ENCODE measurements at regions not wholly inside any gene's neighbourhood (a gene's known extent, or its start where the extent isn't known, plus 50 kb on each side); places are given as distances from the start of the nearest gene placed in this dataset.
"Not testable (repeated sequence)": the region's sequence is repeated elsewhere in the genome, so short reads cannot be mapped to it uniquely, and the experiment has no call there.

DNA sequence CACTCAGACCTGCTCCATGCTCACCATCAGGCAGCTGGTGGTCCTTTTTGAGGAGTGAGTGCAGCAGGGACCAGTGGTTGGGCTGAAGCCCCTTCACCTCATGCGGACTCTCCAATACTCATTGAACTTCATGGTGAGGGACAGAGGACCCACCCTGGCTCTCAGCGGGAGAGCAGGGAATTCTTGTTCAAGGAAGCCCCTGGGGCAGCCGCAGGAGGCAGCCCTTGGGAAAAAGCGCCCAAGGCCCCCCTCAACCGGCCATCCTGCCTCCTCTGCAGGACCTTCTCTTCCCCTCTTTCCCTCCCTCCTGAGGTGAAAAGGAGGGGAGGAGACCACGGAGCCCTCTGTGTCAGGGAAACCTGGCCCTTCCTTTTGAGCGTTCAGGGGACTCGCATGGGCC lies 4510.9 kb upstream of the OR11H1 start:
- POLR2A ChIA-PET; H3K27me3 ChIP-seq (ENCODE audit: control insufficient read depth, insufficient read depth, low read length); H3K4me3 ChIP-seq (ENCODE audit: low read depth, low read length); DNase-seq (ENCODE audit: low read depth); H3K36me3 ChIP-seq (ENCODE audit: control insufficient read depth, insufficient read depth, low read length); CTCF ChIA-PET: not testable (repeated sequence)

DNA sequence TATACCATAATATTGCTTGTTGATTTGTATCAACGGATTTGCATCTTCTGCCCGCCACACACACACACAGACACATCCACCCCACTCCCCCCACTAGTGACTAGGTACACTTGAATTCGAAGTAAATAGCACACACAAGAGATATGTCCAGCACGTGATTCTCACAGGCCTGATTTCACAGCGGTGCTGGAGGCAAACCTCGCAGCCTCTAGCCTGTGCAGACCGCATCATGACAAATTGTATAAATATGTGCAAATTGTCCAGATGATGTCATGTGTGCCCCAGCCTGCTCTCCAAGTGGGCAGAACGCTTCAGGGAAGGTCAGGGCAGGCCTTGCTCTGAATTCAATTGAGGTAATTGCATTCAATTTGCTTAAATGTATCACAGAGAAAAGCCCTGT lies 4507.5 kb upstream of the OR11H1 start:
- CTCF ChIA-PET; DNase-seq (ENCODE audit: low read depth); H3K36me3 ChIP-seq (ENCODE audit: control insufficient read depth, insufficient read depth, low read length); H3K27me3 ChIP-seq (ENCODE audit: control insufficient read depth, insufficient read depth, low read length); POLR2A ChIA-PET; H3K4me3 ChIP-seq (ENCODE audit: low read depth, low read length): not testable (repeated sequence)

DNA sequence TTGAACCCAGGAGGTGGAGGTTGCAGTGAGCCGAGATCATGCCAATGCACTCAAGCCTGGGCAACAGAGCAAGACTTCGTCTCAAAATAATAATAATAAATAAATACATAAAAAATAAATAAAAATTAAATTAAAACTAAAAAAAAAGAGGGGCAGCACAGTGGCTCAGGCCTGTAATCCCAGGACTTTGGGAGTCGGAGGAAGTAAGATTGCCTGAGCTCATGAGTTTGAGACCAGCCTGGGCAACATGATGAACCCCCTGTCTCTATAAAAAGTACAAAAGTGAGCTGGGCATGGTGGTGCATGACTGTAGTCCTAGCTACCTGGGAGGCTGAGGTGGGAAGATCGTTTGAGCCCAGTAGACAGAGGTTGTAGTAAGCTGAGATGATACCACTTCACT lies 4501.5 kb upstream of the OR11H1 start:
- CTCF ChIA-PET; H3K27me3 ChIP-seq (ENCODE audit: control insufficient read depth, insufficient read depth, low read length); H3K4me3 ChIP-seq (ENCODE audit: low read depth, low read length); H3K36me3 ChIP-seq (ENCODE audit: control insufficient read depth, insufficient read depth, low read length); POLR2A ChIA-PET; DNase-seq (ENCODE audit: low read depth): not testable (repeated sequence)

DNA sequence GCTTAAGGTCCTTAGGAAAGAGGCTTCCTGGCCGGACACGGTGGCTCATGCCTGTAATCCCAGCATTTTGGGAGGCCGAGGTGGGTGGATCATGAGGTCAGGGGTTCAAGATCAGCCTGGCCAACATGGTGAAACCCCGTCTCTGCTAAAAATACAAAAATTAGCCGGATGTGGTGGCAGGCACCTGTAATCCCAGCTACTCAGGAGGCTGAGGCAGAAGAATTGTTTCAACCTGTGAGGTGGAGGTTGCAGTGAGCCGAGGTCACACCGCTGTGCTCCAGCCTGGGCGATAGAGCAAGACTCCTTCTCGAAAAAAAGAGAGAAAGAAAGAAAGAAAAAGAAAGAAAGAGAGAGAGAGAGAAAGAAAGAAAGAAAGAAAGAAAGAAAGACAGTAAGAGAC lies 4500.9 kb upstream of the OR11H1 start:
- POLR2A ChIA-PET; H3K27me3 ChIP-seq (ENCODE audit: control insufficient read depth, insufficient read depth, low read length); H3K4me3 ChIP-seq (ENCODE audit: low read depth, low read length); CTCF ChIA-PET; DNase-seq (ENCODE audit: low read depth); H3K36me3 ChIP-seq (ENCODE audit: control insufficient read depth, insufficient read depth, low read length): not testable (repeated sequence)

DNA sequence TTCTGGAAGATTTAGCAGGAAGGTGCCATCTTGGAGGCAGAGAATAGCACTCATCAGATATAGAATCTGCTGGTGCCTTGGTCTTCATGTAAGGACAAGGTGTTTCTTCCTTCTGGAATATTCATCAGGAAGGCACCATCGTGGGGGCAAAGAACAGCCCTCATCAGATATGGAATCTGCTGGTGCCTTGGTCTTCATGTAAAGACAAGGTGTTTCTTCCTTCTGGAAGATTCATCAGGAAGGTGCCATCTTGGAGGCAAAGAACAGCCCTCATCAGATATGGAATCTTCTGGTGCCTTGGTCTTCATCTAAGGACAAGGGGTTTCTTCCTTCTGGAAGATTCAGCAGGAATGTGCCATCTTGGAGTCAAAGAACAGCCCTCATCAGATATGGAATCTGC lies 4500.5 kb upstream of the OR11H1 start:
- POLR2A ChIA-PET; H3K27me3 ChIP-seq (ENCODE audit: control insufficient read depth, insufficient read depth, low read length); DNase-seq (ENCODE audit: low read depth); H3K36me3 ChIP-seq (ENCODE audit: control insufficient read depth, insufficient read depth, low read length); CTCF ChIA-PET; H3K4me3 ChIP-seq (ENCODE audit: low read depth, low read length): not testable (repeated sequence)

DNA sequence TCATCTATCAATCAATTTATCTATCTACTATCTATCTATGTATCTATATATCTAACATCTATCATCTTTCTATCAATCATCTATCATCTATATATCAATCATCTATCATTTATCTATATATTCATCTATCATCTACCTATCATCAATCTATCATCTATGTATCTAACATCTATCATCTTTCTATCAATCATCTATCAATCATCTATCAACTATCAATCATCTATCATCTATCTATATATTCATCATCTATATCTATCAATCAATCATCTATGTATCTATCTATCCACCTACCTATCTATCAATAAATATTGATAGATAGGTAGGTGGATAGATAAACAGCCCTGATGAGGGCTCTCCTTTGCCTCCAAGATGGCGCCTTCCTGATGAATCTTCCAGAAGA lies 4499.8 kb upstream of the OR11H1 start:
- H3K27me3 ChIP-seq (ENCODE audit: control insufficient read depth, insufficient read depth, low read length); H3K4me3 ChIP-seq (ENCODE audit: low read depth, low read length); H3K36me3 ChIP-seq (ENCODE audit: control insufficient read depth, insufficient read depth, low read length); POLR2A ChIA-PET; CTCF ChIA-PET; DNase-seq (ENCODE audit: low read depth): not testable (repeated sequence)

DNA sequence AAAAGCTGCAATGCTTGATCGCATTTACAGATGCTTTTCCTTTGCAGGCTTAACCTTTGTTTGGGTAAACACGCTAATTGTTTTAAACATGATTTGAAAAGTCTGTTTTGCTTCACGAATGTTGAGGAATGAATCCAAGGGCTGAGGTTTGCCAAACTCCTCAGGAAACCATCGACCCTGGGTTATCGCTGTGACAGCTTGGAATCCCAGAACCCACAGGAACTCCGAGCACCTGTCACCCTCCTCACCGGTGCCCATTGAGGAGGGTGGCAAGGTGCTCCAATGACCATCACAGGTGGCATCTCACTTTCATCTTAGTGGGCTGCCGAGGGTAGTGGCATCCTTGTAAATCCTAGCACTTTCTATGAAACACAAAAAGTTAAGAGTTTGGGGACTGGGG lies 4498.5 kb upstream of the OR11H1 start:
- H3K36me3 ChIP-seq (ENCODE audit: control insufficient read depth, insufficient read depth, low read length); CTCF ChIA-PET; H3K4me3 ChIP-seq (ENCODE audit: low read depth, low read length); POLR2A ChIA-PET; DNase-seq (ENCODE audit: low read depth); H3K27me3 ChIP-seq (ENCODE audit: control insufficient read depth, insufficient read depth, low read length): not testable (repeated sequence)

DNA sequence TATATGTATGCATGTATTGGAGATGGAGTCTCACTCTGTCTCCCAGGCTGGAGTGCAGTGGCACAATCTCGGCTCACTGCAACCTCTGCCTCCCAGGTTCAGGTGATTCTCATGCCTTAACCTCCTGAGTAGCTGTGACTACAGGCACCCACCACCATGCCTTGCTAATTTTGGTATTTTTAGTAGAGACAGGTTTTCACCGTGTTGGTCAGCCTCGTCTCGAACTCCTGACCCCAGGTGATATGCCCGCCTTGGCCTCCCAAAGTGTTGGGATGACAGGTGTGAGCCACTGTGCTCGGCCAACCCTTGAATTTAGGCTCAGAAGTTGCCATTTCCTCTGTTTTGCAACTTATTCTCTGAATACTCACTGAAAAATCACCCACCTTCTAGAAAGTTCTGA lies 4498.0 kb upstream of the OR11H1 start:
- H3K27me3 ChIP-seq (ENCODE audit: control insufficient read depth, insufficient read depth, low read length); POLR2A ChIA-PET; H3K4me3 ChIP-seq (ENCODE audit: low read depth, low read length); CTCF ChIA-PET; H3K36me3 ChIP-seq (ENCODE audit: control insufficient read depth, insufficient read depth, low read length); DNase-seq (ENCODE audit: low read depth): not testable (repeated sequence)

DNA sequence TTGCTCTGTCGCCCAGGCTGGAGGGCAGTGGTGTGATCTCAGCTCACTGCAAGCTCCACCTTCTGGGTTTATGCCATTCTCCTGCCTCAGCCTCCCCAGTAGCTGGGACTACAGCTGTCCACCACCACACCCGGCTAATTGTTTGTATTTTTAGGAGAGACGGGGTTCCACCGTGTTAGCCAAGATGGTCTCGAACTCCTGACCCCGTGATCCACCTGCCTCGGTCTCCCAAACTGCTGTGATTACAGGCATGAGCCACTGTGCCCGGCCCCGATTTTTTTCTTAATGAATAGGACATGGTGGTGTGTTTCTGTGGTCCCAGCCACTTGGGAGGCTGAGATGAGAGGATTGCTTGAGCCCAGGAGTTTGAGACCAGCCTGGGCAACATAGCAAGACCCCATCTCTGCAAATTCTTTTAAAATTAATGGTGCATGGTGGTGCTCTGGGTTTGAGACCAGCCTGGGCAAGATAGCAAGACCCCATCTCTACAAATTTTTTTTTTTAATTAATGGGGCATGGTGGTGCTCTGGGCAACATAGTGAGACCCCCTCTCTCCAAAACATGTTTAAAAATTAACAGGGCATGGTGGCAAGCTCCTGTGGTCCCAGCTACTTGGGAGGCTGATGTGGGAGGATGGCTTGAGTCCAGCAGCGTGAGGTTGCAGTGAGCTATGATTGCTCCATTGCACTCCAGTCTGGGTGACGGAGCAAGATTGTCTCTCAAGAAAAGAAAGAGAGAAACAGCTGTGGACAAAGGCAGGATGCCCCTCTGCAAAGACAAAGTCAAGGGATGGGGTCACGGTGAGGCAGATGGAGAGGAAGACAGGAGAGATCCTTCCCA lies 4497.2 kb upstream of the OR11H1 start:
- DNase-seq (ENCODE audit: low read depth); H3K4me3 ChIP-seq (ENCODE audit: low read depth, low read length); CTCF ChIA-PET; POLR2A ChIA-PET; H3K27me3 ChIP-seq (ENCODE audit: control insufficient read depth, insufficient read depth, low read length); H3K36me3 ChIP-seq (ENCODE audit: control insufficient read depth, insufficient read depth, low read length): not testable (repeated sequence)

DNA sequence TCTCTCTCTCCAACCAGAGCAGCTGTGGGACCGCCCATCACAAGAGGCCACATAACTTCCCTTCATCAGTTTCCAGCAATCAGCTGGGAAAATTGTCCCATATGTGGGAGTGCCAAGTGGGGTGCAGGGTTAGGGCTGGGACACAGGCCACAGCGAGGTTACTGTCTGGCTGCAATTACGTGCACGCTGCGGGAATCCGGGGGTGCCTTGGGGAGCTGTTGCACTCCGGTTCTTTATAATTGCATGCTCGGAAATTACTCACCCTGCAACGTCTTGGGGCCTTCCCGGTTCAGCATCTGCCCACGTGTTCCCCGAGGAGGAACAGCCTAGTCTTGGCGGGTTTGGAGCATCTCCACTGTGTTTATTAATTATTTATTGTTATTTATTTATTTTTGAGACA lies 4495.9 kb upstream of the OR11H1 start:
- CTCF ChIA-PET; H3K27me3 ChIP-seq (ENCODE audit: control insufficient read depth, insufficient read depth, low read length); H3K4me3 ChIP-seq (ENCODE audit: low read depth, low read length); POLR2A ChIA-PET; DNase-seq (ENCODE audit: low read depth); H3K36me3 ChIP-seq (ENCODE audit: control insufficient read depth, insufficient read depth, low read length): not testable (repeated sequence)

DNA sequence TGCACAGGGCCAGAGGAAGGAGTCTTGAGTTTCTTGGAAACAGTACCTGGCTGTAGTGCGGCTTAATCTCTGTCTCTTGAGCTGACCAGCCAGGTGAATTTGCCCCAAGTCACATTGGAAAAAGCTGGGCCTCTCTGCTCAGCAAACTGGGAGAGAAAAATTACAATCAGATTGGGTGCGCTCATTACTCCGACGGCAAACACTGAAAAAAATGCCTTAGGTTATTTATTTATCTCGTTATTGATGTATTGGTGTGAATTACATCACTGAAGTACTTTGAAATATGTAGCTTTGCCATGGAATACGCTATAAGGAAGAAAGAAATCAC lies 4493.4 kb upstream of the OR11H1 start:
- H3K27me3 ChIP-seq (ENCODE audit: control insufficient read depth, insufficient read depth, low read length); POLR2A ChIA-PET; CTCF ChIA-PET; H3K36me3 ChIP-seq (ENCODE audit: control insufficient read depth, insufficient read depth, low read length); H3K4me3 ChIP-seq (ENCODE audit: low read depth, low read length); DNase-seq (ENCODE audit: low read depth): not testable (repeated sequence)

DNA sequence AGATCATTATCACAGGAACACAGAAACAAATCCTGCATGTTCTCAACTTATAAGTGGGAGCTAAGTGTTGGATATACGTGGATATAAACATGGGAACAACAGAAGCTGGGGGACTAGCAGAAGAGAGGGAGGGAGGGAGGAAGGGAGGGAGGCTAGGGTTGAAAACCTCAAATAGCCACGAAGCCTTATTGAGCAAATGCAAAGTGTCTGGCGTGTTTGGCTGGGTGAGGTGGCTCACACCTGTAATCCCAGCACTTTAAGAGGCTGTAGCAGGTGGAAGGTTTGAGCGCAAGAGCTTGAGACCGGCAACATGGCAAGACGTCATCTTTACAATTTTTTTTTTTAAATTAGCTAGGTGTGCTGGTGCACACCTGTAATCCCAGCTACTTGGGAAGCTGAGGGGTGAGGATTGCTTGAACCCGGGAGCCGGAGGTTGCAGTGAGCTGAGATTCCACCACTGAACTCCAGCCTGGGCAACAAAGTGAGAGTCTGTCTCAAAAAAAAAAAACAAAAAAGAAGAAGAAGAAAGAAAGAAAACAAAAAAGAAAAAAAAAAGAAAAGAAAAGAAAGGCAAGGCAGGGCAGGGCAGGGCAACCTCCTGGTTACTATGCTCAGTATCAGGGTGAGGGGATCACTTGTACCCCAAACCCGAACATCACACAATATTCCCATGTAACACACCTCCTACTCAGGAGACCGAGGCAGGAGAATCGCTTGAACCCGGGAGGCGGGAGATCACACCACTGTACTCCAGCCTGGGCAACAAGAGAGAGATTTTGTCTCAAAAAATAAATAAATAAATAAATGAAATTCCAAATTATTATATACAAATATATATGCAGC lies 4492.7 kb upstream of the OR11H1 start:
- DNase-seq (ENCODE audit: low read depth); POLR2A ChIA-PET; H3K27me3 ChIP-seq (ENCODE audit: control insufficient read depth, insufficient read depth, low read length); H3K4me3 ChIP-seq (ENCODE audit: low read depth, low read length); CTCF ChIA-PET; H3K36me3 ChIP-seq (ENCODE audit: control insufficient read depth, insufficient read depth, low read length): not testable (repeated sequence)

DNA sequence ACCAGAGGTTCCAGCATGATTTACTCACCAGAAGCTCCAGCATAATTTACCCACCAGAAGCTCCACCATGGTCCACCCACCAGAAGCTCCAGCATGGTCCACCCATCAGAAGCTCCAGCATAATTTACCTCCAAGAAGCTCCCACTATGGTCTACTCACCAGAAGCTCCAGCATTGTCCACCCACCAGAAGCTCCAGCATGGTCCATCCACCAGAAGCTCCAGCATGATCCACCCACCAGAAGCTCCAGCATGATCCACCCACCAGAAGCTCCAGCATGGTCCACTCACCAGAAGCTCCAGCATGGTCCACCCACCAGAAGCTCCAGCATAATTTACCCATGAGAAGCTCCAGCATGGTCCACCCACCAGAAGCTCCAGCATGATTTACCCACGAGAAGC lies 4490.7 kb upstream of the OR11H1 start:
- H3K27me3 ChIP-seq (ENCODE audit: control insufficient read depth, insufficient read depth, low read length); POLR2A ChIA-PET; H3K4me3 ChIP-seq (ENCODE audit: low read depth, low read length); H3K36me3 ChIP-seq (ENCODE audit: control insufficient read depth, insufficient read depth, low read length); DNase-seq (ENCODE audit: low read depth): not testable (repeated sequence)
- CTCF ChIA-PET = interaction anchor here (0.7 kb wide), 1 partner anchor 258 kb away, joined by 3 read pairs; no protein-coding TSS in a partner anchor
